Fibroblast of skin of right quadriceps (primary cell): ENCODE measurements at regions not wholly inside any gene's neighbourhood (a gene's known extent, or its start where the extent isn't known, plus 50 kb on each side); places are given as distances from the start of the nearest gene placed in this dataset.
"Not testable (repeated sequence)": the region's sequence is repeated elsewhere in the genome, so short reads cannot be mapped to it uniquely, and the experiment has no call there.

Experiments
- DNase-seq: peaks from one replicate; pipeline ENCODE4 v3.0.0-alpha.2; 2013

DNA sequence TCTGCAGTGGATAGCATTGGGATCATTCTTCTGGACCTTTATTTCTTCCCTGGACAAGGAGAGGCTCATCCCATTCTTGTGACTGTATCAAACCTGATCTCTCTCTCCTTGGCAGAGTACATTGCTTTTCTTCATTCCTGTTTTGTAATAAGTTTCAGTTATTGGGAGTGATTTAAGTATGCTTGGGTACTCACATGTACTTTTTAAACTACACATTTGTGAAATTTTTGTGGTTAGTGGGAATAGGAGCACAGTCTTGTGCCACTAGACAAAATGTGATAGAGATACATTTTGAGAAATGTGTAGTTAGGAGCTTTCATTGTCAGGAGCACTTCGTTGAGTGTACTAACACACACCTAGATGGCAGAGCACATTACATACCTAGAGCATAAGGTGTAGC lies 262.6 kb downstream of the C3orf38 start:
- DNase-seq: no peak

DNA sequence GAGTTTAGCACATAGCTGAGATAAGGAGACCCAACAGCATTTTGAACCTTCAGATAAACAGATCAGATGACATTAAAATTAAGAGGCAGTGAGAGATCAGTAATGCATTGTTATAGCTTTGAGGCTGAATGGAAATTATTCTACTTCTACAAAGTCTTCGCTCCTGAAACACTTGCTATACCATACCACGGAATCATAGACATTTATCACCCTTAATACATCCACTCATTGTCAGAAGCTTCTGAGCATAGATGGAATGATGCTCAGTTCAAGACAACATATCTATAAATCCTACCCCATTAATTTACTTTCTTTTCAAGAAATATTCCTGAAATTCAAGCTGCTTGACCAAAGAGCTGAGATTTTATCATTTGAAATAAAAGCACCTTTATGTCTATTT lies 266.7 kb downstream of the C3orf38 start:
- no peak for DNase-seq

DNA sequence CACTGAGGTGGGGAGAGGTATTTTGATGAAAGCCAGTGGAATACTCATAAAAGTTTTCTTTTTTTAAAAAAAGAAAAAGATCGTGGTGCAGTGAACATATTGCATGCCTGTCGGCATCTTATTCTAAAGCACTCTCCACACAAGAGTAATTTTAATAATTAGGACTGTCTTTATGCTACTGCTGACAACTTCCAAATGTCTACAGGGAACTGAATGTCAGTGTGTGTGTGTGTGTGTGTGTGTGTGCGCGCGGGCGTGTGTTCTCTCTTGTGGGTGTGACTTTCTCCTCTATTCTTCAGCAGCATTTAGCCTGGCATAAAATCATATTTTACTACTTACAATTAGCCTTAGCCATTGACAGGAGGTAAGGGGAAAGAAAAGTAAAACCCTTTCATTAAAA lies 268.5 kb downstream of the C3orf38 start:
- no peak for DNase-seq

DNA sequence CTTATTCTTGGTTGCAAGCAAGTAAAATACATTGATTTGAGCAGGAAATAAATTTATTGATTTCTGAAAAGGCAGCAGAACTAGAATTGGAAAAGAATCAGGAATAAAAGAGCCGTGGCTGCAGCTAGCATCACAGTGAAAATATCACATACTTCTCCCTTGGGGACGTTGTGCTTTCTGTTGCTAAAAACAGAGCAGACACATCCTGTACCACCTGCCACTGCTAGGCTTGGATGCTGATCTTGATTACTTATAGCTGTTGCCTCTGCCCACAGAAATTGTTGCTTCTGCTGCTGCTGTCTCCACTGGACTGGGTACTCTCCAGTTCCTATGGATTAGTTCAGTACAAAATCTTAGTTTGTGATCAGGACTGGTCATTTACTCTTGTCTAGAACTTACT lies 283.8 kb downstream of the C3orf38 start:
- no peak for DNase-seq

DNA sequence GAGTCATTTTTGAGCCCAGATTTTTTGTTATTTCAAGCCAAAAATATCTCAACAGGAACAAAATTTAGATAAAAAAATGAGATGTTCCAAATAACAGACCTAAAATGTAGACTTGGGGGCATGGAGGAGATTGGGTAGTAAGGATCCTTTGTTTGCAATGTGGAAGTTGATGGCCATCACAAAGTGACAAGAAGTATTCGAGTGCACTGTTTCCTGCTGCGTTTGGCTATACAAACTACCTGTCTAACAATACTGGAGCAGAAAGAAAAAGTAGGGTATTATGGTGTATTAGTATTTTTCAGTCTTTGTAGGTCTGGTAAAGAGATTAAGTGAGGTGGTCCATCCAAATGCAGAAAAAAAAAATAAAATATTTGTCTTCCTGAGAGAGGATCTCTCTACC lies 284.2 kb downstream of the C3orf38 start:
- no peak for DNase-seq

DNA sequence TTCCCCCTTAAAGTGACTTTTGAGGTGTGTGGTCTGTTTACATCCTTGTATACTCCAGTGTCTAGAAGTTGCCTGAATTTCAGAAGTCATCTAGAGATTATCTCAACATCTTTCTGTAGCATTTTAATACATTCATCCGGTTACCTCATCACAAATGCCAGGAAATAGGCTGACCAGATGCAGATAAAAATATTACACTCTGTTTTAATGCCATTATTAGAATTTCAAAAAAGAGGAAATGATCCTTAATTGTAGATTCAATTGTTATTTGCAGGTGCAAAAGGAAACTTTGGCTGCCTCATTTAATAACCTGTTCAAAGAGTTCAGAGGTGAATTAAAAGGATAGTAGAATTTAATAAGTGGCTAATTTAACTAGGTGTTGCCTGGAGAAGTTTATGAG lies 290.9 kb downstream of the C3orf38 start:
- DNase-seq: no peak

DNA sequence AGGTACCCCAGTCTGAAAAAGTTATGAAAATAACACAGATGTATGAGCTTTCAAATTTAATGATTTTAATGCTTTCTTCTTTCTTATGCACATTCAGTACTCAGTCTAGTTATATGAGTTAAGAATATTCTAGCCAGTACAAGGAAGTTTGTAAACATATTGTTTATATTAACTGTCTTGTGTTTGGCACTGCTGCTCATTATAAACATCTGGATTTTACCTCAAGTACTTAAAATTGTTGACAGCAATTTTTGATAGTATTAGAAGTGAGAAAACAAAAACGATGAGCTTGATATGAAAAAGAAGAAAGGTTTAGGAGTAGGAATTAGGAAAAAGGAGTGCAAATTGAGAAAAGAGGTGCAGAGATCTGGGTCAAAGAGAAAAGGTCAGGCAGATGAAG lies 293.3 kb downstream of the C3orf38 start:
- no peak for DNase-seq

DNA sequence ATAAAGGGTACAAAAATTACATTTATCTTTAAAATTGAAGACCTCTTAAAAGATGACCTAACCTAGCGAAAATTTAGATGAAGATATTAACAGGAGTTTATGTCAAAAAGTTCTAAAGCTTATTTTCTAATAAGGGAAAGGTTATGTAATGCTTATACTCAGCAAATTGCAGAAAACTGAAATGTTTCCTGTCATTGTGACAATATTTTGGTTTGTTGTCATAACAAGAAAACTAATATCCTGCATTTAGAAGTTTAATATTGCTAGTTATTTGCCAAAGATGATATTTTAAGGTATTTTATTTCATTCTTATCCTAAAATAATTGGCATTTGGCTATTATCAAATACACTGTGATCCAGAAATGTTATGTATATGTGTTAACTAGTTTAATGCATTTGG lies 294.5 kb downstream of the C3orf38 start:
- DNase-seq: no peak

DNA sequence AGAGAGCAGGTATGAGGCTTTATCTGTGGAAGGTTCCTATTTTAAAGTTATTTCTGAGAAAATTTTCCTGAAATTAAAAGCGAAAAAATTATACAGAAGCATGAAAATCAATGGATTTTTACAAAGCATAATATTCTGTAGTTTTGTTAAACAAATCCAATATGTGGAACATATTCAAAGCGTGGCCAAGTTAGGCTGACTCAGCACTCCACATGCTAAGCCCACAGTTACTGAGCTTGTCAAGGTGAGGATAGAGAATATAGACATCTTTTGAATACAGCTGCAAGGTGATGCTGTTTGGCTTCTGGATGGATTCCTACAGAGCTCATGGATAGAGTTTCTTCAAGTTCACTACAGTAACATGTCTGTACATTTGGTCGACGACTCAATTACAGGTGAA lies 302.5 kb downstream of the C3orf38 start:
- DNase-seq: no peak

DNA sequence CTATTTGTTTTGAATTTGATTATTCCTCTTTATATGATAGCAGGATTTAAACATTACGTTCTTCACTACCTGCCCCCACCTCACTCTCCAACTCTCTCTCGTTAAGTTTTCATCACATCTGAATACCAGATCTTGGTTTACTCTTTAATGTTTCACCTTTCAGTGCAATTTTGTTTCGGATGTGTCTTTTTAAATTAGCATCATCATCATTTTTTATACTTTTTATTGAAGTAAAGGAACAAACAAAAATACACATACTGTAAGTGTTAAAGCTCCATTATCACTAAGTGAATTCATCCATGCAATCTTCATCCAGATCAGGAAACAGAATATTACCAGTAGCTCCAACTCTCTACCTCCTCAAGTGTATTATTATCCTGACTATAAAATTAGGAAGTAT lies 310.6 kb downstream of the C3orf38 start:
- DNase-seq: no peak

DNA sequence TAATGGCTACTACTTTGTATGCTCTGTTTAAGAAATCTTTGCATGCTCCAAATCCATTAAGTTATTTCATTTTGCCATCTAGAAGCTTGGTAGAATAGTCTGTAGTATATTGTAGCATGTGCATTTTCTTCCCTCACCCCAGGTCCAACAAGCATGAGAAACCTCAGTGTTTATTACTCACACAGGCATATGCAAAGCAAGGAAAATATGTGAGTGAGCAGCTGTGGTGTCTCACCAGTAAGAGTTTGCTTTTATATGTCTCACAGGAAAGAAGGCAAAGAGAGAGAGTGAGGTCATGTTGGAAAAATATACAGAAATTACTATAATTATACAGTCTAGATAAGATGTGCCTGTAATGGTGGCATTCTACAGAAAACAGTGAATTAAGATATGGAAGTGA lies 312.5 kb downstream of the C3orf38 start:
- no peak for DNase-seq

DNA sequence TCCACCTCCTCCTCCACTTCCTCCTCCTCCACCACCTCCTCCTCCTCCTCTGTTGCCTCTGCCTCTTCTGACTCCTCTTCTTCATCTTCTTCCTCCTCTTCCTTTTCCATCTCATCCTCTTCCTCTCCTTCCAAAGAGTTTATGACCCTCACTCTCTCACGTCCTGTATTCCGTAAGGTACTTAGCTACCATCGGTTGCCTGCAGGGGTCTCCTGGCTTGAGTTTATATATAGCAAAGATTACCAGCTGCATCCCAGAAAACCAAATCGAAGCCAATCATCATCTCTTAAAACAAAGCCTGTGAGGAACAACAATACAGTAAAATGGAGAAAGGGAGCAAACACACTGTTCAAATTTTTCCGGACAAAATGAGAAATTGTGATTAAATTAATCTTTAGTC lies 317.4 kb downstream of the C3orf38 start:
- DNase-seq: no peak

DNA sequence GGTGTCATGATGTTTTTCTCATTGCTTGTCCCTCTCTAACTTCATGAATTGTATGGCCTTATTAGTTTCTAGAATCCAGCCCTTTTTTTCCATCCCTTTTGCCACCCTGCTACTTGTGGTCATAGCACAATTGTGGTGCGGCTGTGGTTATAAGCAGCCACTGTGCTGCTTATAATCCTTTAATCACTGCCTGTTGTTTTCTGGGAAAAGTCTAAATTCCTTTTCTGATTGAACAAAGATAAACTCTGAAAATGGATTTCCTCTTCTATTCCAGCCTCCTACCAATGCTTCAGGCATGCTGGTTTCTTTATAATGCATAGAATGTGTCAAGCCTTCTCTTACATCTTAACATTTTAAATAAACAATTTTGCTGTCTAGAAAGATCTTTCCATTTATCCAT lies 319.5 kb downstream of the C3orf38 start:
- DNase-seq: no peak

DNA sequence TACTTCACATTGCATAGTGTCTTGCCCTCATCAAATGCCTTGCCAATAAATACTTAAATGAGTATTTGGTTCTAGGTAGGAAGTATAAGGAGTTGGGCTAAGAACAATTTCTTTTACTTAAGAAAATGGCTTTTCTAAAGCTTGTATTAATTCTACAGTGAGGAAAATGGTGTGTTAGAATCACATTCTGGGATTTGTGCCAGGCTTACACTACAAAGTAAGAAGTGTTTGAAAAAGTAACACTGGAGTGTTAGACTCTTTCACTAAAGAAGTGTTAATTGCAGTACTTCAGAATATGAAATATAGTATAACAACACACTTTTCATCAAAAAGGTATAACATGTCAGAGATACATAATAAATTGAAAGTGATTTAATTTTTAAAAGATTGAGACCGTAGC lies 328.7 kb downstream of the C3orf38 start:
- DNase-seq: no peak

DNA sequence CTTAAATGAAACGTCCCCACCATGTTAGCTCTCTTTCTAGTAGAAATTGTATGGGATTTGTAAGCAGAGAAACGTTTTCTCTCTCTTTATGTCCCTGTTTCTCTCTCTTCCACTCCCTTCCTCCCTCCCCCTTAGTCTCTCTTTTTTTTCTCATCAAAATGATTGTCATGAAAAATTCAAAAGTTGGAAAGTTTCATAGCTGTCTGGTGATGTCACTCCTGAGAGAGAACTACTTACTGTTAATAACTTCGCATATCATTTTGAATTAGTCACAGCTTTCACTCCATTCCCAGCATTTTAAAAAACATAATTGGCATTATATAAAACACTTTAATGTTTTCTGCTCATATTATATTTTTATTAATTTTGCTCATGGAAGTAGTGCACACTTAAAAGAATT lies 331.1 kb downstream of the C3orf38 start:
- peak; percentile 20 for DNase-seq

DNA sequence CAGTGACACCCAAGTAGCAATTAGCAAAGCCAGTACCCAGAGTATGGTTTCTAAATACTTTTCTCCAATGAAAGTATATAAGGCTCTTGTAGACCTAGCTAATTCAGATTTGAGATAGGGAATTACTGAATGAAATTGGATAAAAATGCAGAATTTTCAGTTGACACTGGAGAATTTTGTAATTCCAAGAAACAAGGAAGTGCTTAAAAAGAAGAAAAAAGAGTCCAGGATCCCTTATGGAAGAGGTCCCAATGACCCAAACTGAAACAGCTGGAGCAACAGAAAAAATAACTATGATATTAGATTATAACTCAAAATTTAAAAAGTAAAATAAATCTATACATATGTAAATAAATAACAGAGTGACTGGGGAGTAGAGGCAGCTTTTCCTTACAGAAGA lies 335.2 kb downstream of the C3orf38 start:
- no peak for DNase-seq

DNA sequence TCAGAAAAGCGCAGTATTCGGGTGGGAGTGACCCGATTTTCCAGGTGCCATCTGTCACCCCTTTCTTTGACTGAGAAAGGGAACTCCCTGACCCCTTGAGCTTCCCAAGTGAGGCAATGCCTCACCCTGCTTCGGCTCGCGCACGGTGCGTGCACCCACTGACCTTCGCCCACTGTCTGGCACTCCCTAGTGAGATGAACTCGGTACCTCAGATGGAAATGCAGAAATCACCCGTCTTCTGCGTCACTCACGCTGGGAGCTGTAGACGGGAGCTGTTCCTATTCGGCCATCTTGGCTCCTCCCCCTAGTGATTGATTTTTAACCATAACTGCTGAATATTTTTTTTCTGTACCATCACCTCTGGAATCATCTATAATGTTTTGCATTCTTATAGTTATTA lies 359.1 kb downstream of the C3orf38 start:
- not testable (repeated sequence) for DNase-seq

DNA sequence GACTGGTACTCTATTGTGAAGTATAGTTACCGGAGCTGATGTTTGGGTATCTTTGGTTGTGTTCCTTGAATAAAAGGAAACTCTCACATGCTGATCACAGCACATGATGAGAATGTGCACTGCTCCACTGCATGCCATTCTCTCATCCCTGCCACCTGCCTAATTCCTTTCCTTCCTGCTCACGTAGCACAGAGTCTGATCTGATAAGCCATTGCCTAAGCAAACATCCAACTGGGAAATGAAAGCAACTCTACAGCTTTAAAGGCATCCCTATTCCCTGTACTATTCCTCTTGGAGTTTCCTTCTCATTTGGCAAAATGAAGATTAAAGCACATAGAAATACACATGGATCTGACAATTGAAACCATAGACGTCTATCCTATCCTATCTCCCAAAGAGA lies 359.8 kb downstream of the C3orf38 start:
- DNase-seq: no peak

DNA sequence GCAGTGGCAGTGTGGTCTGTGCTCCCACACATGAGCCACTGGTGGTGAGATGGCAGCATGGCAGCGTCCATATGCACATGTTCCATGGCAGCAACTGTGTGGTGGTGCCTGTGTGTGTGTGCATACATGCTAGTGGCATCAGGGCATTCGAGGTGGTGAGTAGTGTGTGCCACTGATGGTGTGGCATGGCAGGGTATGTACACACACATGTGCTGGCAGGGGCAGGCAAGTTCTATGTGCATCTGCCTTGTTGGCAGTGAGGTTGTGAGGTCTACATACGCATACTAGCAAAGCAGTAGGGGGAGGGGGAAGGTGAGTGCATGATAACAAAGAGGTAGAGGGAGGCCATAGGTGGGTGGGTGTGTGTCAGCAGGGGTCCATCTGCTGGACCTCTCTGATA lies 378.7 kb downstream of the C3orf38 start:
- DNase-seq: no peak

DNA sequence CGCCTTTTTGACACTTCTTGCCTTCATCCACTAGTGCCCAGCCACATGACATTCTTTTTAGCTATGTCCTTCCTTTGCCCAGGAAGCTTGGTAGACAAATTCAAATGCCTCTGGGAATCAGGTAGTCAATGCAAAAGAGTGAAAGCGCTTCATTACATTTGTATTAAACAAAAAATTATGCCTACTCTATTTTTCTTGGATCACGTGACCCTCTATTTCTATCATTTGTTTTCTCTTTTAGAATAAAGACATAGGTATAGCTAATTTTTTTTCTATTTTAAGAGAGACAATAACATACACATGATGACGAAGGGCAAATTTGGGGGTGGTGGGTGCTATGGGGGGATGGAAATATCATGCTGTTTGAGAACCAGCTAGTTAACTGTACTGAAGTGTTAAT lies 384.8 kb downstream of the C3orf38 start:
- DNase-seq: no peak

DNA sequence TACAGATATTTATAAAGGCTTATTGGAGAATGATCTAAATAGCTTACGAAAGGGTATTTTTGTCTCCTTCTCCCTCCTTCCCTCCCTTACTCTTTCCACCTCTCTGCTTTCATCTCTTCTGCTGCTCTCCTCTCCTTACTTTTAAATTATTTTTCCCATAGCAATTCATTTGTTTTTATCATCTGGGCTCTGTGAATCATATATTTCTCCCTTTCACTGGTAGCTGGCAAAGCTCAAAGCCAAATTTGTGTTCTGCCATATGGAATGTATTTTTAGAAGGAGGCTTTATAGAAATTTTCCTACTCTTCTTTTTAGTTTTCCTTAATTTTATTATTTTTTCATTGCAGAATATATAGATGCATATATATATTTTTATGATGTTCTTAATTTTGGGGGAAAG lies 385.8 kb downstream of the C3orf38 start:
- no peak for DNase-seq

DNA sequence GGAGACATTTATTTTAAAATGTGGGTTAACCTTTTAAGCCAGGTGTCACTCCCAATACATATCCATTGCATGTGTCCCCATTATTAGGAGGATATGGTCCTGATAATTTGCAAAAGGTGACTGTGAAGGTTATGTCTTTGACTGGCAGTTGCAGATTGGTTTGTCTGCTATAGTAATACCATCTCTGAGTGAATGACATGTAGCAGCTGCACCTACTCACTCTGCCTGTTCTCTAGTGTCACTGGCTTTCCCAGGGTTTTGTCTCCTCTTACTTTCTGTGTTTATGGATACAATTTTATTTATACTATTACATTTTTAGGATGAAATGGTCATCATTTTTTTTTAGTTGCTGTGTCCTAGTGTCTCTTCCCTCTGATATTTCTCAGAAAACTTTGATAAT lies 393.2 kb downstream of the C3orf38 start:
- no peak for DNase-seq

DNA sequence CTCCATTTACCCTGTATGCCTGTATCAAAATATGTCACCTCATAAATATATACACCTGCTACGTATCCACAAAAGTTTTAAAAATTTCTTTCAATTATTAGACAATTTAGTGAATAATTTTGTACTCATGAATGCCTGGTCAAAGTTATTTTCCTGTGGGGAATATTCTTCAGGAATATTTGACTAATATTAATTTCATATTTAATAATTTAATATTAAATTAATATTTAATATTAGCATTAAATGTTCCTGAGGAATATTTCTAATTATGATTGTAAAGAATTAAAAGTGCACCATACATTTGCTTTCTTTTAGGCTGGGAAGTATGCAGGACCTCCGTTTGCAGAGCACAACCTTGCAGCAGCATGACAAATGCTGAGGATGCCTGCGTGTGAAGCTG lies 422.7 kb downstream of the C3orf38 start:
- no peak for DNase-seq

DNA sequence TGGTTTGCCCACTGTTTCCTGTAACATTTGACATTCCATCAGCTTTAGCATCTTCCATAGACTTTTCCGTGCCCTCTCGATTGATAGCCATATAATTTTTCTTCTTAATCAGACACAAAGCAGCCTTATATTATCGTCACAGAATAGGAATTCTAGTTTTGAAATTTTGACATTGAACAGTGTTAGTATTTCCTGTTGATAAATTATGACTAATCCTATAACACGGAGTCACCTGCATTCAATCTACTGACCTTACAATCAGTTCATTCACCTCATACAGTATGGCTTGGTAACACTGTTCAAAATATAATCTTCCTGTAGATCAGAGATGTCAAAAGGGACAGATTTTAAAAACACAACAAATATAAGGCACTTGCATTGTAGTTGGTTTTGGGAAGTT lies 423.7 kb downstream of the C3orf38 start:
- DNase-seq: no peak

DNA sequence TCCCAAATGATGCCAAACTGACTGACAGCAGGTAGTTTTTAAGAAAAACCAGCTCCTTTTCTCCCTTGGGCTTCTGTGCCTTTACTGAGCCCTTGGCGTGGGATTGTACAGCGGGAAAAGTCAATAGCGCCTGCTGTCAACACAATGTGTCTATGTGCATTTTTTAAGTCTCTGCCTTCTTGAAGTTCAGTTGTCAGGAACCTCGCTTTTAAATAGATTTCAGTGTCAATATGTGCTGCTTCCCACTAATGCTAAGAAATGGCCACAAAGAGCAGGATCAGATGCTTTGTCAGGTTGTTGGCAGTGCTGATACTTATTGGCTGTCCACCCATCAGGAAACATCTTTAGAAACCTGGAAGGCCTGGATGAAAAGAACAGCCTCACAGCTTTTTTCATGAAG lies 424.4 kb downstream of the C3orf38 start:
- DNase-seq: no peak

DNA sequence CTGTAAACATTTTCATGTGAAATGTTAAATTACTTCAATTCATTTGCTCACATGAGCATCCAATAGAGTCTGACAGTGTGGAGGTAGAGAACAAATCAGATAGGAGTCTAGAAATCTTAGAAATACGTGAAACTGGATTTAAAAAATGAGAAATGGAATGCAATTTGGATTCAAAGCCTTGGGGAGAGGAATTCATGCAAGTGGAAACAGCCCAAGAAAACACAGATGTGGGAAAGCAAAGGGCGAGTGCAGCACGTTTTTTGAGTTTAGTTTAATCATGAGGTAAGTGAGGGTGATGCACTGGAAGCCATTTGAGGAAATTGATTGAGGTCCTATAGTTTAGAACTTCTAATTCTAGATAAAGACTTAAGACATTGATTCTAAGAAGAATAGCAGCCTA lies 434.7 kb downstream of the C3orf38 start:
- no peak for DNase-seq
